Brain microvascular endothelial cell (primary cell): ENCODE measurements at regions not wholly inside any gene's neighbourhood (a gene's known extent, or its start where the extent isn't known, plus 50 kb on each side); places are given as distances from the start of the nearest gene placed in this dataset.

Experiments
- DNase-seq: peaks from one replicate; pipeline ENCODE4 v3.0.0-alpha.2; 2020
- H3K27ac ChIP-seq: fragments of 250-450 bp; sonication (Bioruptor Pico); 2 replicates; pipeline ENCODE4 v1.5.1; 2020; ENCODE audit warnings: mild to moderate bottlenecking, moderate library complexity
- H3K27me3 ChIP-seq: fragments of 250-450 bp; sonication (Bioruptor Pico); replicated peaks from 2 replicates; pipeline ENCODE4 v1.5.1; 2020; ENCODE audit warnings: mild to moderate bottlenecking
- H3K36me3 ChIP-seq: fragments of 250-450 bp; sonication (Bioruptor Pico); replicated peaks from 2 replicates; pipeline ENCODE4 v1.5.1; 2020; ENCODE audit warnings: mild to moderate bottlenecking
- H3K4me3 ChIP-seq: 2 replicates; pipeline ENCODE4 v1.5.1; 2011; ENCODE audit warnings: low read depth, mild to moderate bottlenecking, control low read depth, low read length, moderate library complexity
- in situ Hi-C: cut with HindIII; loops from 2 replicates; pipeline ENCODE4 v1.10.0; 2017; ENCODE audit warnings: low sequenced_read_pairs, low pct_ligation_motif_present
- TF ChIP-seq, protein P1 (sequence below): IDR thresholded peaks from 2 replicates; pipeline ENCODE4 v1.5.1; 2011; ENCODE audit warnings: low read depth, mild to moderate bottlenecking, moderate library complexity, low read length, control low read depth, inconsistent platforms; ENCODE audit errors: missing control alignments

GRCh38 chr6:141452354-141452686 is 680.4 kb upstream of the GJE1 start:
- in situ Hi-C loops: no loop called here
- H3K36me3 ChIP-seq: no peaks in the 10 kb centered on the region
- H3K27ac ChIP-seq: peak overlapping the region; percentile 27
- TF ChIP-seq, protein P1, sequence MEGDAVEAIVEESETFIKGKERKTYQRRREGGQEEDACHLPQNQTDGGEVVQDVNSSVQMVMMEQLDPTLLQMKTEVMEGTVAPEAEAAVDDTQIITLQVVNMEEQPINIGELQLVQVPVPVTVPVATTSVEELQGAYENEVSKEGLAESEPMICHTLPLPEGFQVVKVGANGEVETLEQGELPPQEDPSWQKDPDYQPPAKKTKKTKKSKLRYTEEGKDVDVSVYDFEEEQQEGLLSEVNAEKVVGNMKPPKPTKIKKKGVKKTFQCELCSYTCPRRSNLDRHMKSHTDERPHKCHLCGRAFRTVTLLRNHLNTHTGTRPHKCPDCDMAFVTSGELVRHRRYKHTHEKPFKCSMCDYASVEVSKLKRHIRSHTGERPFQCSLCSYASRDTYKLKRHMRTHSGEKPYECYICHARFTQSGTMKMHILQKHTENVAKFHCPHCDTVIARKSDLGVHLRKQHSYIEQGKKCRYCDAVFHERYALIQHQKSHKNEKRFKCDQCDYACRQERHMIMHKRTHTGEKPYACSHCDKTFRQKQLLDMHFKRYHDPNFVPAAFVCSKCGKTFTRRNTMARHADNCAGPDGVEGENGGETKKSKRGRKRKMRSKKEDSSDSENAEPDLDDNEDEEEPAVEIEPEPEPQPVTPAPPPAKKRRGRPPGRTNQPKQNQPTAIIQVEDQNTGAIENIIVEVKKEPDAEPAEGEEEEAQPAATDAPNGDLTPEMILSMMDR: no peak
- DNase-seq: no peak
- H3K4me3 ChIP-seq: no peak overlapping the region
- H3K27me3 ChIP-seq: no peaks in the 10 kb centered on the region

DNA sequence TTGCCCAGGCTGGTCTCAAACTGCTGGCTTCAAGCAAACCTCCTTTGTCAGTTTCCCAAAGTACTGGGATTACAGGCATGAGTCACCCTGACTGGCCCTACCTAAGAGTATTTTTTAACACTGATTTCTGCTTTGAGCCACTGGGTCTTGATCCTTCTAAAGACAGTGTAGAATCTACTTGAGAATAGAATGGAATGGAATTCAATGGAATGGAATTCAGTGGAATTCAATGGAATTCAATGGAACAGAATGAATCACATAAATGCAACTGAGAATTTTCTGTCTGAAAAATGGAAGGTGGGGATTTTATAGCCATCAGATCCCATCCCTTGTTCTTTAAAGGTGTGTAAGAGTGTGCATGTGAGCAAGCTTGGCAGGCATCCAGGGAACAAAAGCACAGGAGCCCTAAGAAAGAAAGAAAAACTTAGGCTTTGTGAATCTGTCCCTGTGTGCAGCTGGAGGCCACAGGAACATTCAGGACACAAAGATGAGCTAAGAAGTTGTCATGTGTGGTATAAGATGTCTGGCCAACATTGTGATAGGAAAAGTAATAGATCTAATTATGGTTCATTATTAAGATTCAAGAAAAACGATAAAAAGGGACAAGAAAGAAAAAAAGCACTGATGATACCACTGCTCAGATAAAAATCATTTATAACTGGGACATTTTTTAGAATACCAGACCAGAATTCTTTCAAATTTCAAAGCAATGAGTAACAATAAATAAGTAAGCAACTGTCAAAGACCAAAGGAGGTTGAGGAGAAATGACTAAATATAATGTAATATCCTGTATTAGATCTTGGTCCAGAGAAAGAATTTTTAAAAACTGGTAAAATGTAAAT is 681.0 kb upstream of the GJE1 start:
- Histone ChIP-seq H3K27ac (peak overlapping the region; percentile 27), H3K27me3 (no peaks in the 10 kb centered on the region), H3K36me3 (no peaks in the 10 kb centered on the region), H3K4me3 (no peak overlapping the region)
- TF ChIP-seq, protein P1: no peak
- DNase-seq: peak; percentile 38
- in situ Hi-C loops: no loop called here

- no peak for DNase-seq
- no peaks in the 10 kb centered on the region for H3K27me3 ChIP-seq
- no peaks in the 10 kb centered on the region for H3K36me3 ChIP-seq
- peak overlapping the region; percentile 14 for H3K27ac ChIP-seq
- TF ChIP-seq, protein P1: no peak
- no peak overlapping the region for H3K4me3 ChIP-seq
- in situ Hi-C loops: no loop called here
These were observed 681.6 kb upstream of the GJE1 start for GRCh38 chr6:141451181-141451510.

DNA sequence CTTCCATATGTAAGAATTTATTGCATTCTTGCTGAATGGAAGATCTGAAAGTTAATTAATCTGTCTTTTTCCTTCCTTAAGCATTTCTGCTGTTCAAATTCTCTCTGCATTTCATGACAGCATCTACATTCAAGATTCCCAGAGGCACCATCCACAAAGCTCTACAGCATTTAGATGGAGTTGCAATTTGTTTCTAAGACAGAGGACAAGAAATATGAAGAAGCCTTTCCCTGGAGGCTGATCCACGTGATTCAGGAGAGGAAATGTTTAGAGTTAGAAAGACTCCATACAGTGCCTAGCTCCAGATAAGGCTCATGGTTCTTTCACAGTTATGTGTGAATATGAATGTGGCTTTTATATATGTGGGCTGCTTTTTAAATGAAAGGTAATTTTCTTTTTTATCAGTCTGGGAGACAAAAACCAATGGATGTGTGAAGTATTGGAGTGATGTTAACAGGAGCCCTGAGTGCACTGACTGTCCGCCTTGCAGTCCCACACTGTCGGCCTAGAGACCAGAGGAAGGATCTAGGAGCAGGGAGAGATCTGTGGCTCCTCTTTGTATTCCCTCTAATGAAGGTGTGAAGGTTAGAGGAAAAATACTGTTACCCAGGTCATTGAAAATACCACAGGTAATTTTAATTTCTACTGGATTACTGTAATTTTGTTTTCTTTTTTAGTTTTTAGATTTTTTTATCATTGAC is 686.6 kb upstream of the GJE1 start:
- H3K27me3 ChIP-seq: no peaks in the 10 kb centered on the region
- DNase-seq: no peak

DNA sequence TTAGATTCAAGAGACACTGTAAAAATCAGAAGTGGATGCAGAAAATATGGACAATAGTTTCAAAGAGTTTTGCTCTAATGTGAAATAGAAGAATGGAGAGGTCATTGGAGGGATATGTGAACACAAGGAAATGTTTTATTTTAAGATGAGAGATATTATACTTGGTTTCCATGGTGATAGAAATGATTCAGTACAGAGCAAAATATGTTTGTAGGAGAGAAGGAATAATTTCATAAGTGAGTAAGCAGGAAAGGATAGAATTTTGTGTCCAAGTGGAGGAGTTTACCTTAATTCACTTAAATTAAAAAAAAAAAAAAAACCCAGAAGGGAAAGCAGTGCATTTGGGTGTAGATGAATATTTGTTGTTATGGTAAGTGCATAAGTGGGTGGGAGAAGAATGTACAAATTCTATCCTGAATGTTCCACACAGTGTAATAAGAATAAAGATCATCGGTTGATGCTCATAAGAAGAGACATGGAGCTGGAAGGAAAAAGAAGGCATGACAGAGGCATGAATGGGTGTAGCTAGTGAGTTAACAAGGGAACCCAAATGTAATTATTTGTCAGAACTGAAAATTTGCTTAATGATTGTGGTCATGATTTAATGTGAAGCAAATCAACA is 688.9 kb upstream of the GJE1 start:
- TF ChIP-seq, protein P1: no peak
- H3K4me3 ChIP-seq: no peak overlapping the region
- no peaks in the 10 kb centered on the region for H3K27me3 ChIP-seq
- no peak overlapping the region for H3K27ac ChIP-seq
- in situ Hi-C loops: no loop called here
- H3K36me3 ChIP-seq: no peaks in the 10 kb centered on the region
- no peak for DNase-seq

More for the DNA sequence above, 686.6 kb upstream of the GJE1 start:
- in situ Hi-C loops: no loop called here
- Histone ChIP-seq H3K27ac (no peak overlapping the region), H3K4me3 (no peak overlapping the region), H3K36me3 (no peaks in the 10 kb centered on the region)
- TF ChIP-seq, protein P1: no peak
